ENCODE measurements at regions not wholly inside any gene's neighbourhood (a gene's known extent, or its start where the extent isn't known, plus 50 kb on each side); places are given as distances from the start of the nearest gene placed in this dataset.

DNA sequence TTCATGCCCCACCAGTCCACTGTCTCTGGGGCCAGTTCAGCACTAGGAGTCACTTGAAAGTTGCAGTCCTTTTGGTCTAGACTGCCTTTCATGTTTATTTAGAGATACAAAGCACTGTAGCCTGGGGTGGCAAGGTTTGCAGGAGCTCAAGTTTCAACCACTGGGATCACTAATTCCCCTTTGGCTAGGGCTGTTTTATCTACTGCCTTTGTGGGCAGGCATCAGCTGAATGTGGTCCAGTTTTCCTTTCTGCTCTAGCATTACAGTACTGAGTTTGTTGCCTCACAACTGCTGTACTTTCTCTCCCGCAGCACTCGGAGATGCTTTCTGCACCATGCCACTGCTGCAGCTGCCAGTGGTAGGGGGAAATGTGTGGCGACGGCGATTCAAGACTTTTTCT lies 222.3 kb upstream of the HDX start:
- TF ChIP-seq CTCF (IDR thresholded peaks at IDR 0.05; ENCODE audit: low read depth, low read length, missing input control) (no peak), NR2F2 (IDR thresholded peaks at IDR 0.05) (no peak), SP1 (IDR thresholded peaks at IDR 0.05) (no peak), HNF4A (conservative IDR thresholded peaks at IDR 0.05) (no peak), FOXA2 (IDR thresholded peaks at IDR 0.05) (no peak), TAF1 (conservative IDR thresholded peaks at IDR 0.05) (no peak)
- TF ChIP-seq, protein P1, sequence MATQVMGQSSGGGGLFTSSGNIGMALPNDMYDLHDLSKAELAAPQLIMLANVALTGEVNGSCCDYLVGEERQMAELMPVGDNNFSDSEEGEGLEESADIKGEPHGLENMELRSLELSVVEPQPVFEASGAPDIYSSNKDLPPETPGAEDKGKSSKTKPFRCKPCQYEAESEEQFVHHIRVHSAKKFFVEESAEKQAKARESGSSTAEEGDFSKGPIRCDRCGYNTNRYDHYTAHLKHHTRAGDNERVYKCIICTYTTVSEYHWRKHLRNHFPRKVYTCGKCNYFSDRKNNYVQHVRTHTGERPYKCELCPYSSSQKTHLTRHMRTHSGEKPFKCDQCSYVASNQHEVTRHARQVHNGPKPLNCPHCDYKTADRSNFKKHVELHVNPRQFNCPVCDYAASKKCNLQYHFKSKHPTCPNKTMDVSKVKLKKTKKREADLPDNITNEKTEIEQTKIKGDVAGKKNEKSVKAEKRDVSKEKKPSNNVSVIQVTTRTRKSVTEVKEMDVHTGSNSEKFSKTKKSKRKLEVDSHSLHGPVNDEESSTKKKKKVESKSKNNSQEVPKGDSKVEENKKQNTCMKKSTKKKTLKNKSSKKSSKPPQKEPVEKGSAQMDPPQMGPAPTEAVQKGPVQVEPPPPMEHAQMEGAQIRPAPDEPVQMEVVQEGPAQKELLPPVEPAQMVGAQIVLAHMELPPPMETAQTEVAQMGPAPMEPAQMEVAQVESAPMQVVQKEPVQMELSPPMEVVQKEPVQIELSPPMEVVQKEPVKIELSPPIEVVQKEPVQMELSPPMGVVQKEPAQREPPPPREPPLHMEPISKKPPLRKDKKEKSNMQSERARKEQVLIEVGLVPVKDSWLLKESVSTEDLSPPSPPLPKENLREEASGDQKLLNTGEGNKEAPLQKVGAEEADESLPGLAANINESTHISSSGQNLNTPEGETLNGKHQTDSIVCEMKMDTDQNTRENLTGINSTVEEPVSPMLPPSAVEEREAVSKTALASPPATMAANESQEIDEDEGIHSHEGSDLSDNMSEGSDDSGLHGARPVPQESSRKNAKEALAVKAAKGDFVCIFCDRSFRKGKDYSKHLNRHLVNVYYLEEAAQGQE (IDR thresholded peaks at IDR 0.05), result no peak
- TF ChIP-seq, protein P2, sequence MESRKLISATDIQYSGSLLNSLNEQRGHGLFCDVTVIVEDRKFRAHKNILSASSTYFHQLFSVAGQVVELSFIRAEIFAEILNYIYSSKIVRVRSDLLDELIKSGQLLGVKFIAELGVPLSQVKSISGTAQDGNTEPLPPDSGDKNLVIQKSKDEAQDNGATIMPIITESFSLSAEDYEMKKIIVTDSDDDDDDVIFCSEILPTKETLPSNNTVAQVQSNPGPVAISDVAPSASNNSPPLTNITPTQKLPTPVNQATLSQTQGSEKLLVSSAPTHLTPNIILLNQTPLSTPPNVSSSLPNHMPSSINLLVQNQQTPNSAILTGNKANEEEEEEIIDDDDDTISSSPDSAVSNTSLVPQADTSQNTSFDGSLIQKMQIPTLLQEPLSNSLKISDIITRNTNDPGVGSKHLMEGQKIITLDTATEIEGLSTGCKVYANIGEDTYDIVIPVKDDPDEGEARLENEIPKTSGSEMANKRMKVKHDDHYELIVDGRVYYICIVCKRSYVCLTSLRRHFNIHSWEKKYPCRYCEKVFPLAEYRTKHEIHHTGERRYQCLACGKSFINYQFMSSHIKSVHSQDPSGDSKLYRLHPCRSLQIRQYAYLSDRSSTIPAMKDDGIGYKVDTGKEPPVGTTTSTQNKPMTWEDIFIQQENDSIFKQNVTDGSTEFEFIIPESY (IDR thresholded peaks at IDR 0.05), result no peak
